ENCODE measurements at regions not wholly inside any gene's neighbourhood (a gene's known extent, or its start where the extent isn't known, plus 50 kb on each side); places are given as distances from the start of the nearest gene placed in this dataset.

DNA sequence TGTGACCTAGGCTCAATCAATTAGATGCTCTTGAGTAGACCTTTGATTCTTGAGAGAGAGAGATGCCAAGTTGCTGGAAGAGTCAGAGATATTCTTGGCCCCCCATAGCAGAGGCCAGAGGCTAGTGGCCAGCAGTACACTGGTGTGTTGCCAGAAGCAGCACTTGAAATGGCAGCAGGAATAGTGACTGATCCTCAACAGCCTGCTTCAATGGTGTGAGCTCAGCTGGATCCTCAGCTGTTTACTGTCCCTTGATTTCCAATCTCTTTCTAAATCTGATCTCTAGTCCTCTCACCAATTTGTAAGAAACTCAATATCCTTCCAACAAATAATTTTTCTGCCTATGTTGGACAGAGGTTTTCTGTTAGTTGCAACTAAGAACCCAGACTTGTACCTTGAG is 170.3 kb upstream of the CCDC54 start:
- intact Hi-C loops (cut with micrococcal nuclease): no loop called here
- no peak overlapping the region for H3K27ac Mint-ChIP-seq
- DNase-seq: no peak
- no peaks in the 10 kb centered on the region for H3K4me1 Mint-ChIP-seq
- H3K9me3 Mint-ChIP-seq: no peaks in the 10 kb centered on the region
- H3K36me3 Mint-ChIP-seq (ENCODE audit: low read depth): no peaks in the 10 kb centered on the region
- no peak overlapping the region for H3K4me3 Mint-ChIP-seq
- H3K27me3 Mint-ChIP-seq: peaks cover 17% of the 10 kb centered on the region

DNA sequence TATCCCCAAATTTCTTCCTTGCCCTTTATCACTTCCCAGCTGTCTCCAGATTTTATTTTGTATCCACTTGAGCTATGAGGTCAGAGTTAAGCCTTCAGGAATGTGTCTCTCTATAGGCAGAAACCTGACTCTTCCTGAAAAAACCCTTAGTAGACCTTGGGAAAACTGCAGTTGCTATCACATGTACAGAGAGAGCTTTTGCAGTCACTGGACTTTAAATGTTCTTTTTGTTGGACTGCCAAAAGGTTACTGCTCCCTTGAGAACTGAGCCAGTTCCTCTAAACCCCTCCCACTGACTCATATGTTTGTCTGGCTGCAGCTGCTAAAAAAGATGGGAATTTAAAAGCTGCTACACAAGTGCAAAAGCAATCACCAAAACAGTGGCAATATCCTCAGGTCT is 169.1 kb upstream of the CCDC54 start:
- no peak overlapping the region for H3K27ac Mint-ChIP-seq
- intact Hi-C loops (cut with micrococcal nuclease): no loop called here

DNA sequence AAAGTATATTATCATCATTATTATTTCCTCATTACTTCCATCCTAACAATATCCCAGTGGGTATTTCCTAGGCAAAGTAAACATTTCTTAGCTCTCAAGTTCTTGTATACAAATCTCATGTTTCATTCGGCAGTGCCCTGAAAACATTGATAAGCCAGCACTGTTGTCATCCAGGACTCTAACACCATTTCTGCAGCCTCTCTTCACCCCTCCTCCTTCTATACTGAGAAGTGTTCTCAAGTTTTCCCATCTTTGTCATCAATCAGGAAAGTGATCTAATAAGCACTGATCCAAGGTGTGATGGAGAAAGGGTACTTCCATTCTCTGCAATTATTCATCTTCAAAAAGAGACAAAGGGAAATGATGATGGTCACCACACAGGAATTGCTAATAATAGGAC is 168.4 kb upstream of the CCDC54 start:
- intact Hi-C loops (cut with micrococcal nuclease): no loop called here
- H3K36me3 Mint-ChIP-seq (ENCODE audit: low read depth): no peaks in the 10 kb centered on the region
- H3K4me3 Mint-ChIP-seq: no peak overlapping the region
- peaks cover 4% of the 10 kb centered on the region for H3K4me1 Mint-ChIP-seq
- peaks cover 13% of the 10 kb centered on the region for H3K27me3 Mint-ChIP-seq
- H3K27ac Mint-ChIP-seq: no peak overlapping the region
- no peaks in the 10 kb centered on the region for H3K9me3 Mint-ChIP-seq
- DNase-seq: no peak

More for the DNA sequence above, 169.1 kb upstream of the CCDC54 start:
- Mint-ChIP-seq H3K4me1 (peaks cover 3% of the 10 kb centered on the region), H3K9me3 (no peaks in the 10 kb centered on the region), H3K36me3 (ENCODE audit: low read depth) (no peaks in the 10 kb centered on the region), H3K27me3 (peaks cover 19% of the 10 kb centered on the region), H3K4me3 (no peak overlapping the region)
- no peak for DNase-seq

DNA sequence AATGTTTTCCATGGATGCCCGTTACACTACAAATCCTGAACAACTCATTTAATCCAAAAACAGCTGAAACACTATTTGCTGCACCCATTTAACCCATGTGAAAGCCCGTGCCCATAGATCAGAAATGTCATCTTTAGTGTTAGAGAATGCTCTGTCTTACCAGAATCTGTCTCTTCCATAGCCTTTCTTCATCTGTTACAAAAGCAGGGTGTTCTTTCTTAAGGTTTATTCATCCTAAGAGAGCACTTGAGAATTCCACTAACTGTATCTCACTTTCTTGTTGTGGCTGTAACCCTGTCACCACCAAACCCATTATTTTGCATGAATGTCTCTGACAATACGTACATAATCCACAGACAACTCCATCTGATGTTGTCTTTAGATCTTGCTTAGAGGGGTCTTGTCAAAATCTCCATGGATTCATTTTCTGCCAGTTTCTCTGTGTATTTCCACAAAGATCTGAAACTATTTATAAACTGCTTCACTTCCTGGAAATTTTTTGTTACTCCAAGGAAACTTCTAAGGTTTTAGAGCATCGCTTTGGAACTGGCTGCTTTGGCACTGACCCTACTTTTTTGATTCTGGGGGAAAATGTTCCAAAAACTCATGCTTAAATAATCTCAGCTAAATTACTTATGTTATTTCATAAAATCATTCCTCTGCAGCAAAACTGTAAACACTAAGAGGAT is 167.8 kb upstream of the CCDC54 start:
- intact Hi-C loops (cut with micrococcal nuclease): no loop called here
- peaks cover 16% of the 10 kb centered on the region for H3K27me3 Mint-ChIP-seq
- H3K9me3 Mint-ChIP-seq: peaks cover 3% of the 10 kb centered on the region
- H3K36me3 Mint-ChIP-seq (ENCODE audit: low read depth): no peaks in the 10 kb centered on the region
- H3K27ac Mint-ChIP-seq: no peak overlapping the region
- no peak overlapping the region for H3K4me3 Mint-ChIP-seq
- peaks cover 4% of the 10 kb centered on the region for H3K4me1 Mint-ChIP-seq
- no peak for DNase-seq

DNA sequence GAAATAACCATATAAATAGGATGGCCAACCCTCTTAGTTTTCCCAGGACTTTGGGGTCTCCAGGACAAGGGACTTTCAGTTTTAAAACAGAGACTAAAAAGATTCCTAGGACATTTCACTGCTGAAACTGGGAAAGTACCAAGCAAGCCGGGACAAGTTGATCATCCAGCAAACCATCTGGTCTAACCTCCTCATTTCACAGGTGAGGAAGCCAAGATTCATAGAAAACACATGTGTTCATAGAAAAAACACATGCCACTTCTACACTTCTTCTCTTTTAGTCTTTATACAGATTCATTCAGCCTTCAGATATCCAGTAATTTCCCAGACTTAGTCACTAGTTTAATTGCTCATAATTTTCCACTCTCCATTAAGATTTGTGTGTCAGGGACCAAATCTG is 165.6 kb upstream of the CCDC54 start:
- H3K36me3 Mint-ChIP-seq (ENCODE audit: low read depth): no peaks in the 10 kb centered on the region
- H3K4me3 Mint-ChIP-seq: no peak overlapping the region
- peaks cover 4% of the 10 kb centered on the region for H3K4me1 Mint-ChIP-seq
- peaks cover 18% of the 10 kb centered on the region for H3K27me3 Mint-ChIP-seq
- intact Hi-C loops (cut with micrococcal nuclease): no loop called here
- H3K27ac Mint-ChIP-seq: no peak overlapping the region
- H3K9me3 Mint-ChIP-seq: peaks cover 3% of the 10 kb centered on the region
- DNase-seq: no peak

DNA sequence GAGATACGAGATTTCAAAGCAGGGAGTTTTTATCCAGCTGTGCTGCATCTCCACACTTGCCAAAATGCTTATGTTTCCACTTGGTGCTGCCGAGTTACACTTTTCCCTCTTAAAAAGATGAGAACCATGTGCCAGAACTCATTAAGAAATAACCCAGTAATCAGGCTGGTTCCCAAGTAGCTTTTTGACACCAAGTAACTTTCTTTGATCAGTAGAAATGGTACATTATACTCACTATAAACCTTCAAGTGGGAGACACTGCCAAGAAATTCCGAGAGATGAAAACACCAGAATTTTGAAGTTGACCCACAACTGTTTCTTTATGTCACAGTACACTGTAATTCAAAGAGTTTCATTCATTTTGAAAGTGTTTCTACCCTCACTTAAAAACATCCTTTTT is 164.6 kb upstream of the CCDC54 start:
- DNase-seq: no peak
- no peaks in the 10 kb centered on the region for H3K36me3 Mint-ChIP-seq (ENCODE audit: low read depth)
- peaks cover 4% of the 10 kb centered on the region for H3K4me1 Mint-ChIP-seq

DNA sequence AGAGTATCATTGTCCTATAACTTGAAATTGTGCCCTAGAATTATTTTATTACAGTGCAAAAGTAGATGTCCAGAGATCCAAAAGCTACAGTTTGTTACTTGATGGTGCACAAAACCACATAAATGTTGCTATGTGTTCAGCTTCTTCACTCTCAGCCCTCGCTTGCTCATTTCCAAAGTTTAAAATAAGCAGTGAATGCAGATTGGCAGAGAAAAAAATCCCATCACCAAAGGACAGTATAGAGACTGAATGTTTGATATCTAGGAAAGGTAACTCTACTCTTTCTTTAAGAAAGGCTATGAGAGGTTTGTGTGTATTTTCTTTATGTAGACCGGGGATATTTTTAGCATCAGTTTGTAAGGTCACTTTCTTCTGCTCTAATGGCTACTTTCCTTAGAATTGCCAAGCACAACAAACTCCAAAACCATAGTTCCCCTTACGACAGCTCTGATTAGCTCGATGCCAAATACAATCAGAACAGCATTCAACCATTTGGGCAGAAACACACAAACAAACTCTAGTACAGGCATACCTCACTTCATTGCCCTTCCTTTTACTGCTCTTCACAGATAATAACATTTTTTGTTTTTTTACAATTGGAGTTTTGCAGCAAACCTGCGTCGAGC is 164.1 kb upstream of the CCDC54 start:
- H3K27me3 Mint-ChIP-seq: peaks cover 11% of the 10 kb centered on the region
- peaks cover 4% of the 10 kb centered on the region for H3K4me1 Mint-ChIP-seq
- peaks cover 3% of the 10 kb centered on the region for H3K9me3 Mint-ChIP-seq
- intact Hi-C loops (cut with micrococcal nuclease): no loop called here
- no peak for DNase-seq
- H3K36me3 Mint-ChIP-seq (ENCODE audit: low read depth): no peaks in the 10 kb centered on the region
- no peak overlapping the region for H3K27ac Mint-ChIP-seq
- no peak overlapping the region for H3K4me3 Mint-ChIP-seq

More for the DNA sequence above, 164.6 kb upstream of the CCDC54 start:
- H3K4me3 Mint-ChIP-seq: no peak overlapping the region
- intact Hi-C loops (cut with micrococcal nuclease): no loop called here
- H3K27me3 Mint-ChIP-seq: peaks cover 15% of the 10 kb centered on the region
- H3K9me3 Mint-ChIP-seq: peaks cover 3% of the 10 kb centered on the region
- H3K27ac Mint-ChIP-seq: no peak overlapping the region

DNA sequence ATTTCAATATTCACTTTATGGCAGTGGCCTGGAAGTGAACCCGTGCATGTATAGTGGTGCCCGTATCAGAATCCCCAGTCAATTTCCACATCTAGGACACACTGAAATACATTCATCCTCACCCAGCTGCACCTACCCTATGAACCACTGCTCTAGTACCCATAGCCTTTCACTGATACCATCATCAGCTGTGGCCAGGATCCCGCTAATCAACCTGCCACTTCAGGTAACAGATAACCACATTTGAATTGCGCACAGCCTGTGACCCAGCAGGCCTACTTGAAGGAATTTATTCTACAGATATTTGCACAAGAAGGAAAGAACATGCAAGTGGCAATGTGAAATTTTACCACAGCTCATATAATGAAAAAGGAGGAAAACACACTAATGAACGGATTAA is 161.0 kb upstream of the CCDC54 start:
- H3K9me3 Mint-ChIP-seq: peaks cover 3% of the 10 kb centered on the region
- no peak for DNase-seq
- H3K36me3 Mint-ChIP-seq (ENCODE audit: low read depth): no peaks in the 10 kb centered on the region
- no peak overlapping the region for H3K4me3 Mint-ChIP-seq
- intact Hi-C loops (cut with micrococcal nuclease): no loop called here
- peaks cover 16% of the 10 kb centered on the region for H3K27me3 Mint-ChIP-seq
- H3K4me1 Mint-ChIP-seq: peaks cover 4% of the 10 kb centered on the region
- H3K27ac Mint-ChIP-seq: no peak overlapping the region

DNA sequence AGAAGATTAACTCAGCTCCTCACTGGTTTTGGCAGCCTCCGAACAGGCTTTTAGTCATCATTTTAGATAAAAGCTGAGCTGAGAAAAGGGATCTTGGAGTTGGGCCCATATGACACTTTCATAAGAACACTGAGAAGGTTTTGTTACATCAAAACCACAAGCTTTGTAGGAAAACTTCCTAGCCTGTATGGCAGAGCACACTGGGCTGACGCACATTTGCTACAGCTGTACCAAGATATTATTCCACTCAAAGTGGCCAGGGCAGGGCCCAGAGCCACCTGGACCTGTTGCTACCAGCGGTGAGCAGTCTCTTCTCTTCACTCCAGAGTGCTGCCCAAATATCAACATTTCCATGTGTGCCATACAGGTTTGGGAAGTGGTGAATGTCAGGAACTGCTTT is 160.5 kb upstream of the CCDC54 start:
- H3K4me3 Mint-ChIP-seq: no peak overlapping the region
- peaks cover 19% of the 10 kb centered on the region for H3K27me3 Mint-ChIP-seq
- no peak for DNase-seq
- H3K4me1 Mint-ChIP-seq: peaks cover 4% of the 10 kb centered on the region
- H3K9me3 Mint-ChIP-seq: peaks cover 3% of the 10 kb centered on the region
- intact Hi-C loops (cut with micrococcal nuclease): no loop called here
- H3K27ac Mint-ChIP-seq: no peak overlapping the region
- no peaks in the 10 kb centered on the region for H3K36me3 Mint-ChIP-seq (ENCODE audit: low read depth)

DNA sequence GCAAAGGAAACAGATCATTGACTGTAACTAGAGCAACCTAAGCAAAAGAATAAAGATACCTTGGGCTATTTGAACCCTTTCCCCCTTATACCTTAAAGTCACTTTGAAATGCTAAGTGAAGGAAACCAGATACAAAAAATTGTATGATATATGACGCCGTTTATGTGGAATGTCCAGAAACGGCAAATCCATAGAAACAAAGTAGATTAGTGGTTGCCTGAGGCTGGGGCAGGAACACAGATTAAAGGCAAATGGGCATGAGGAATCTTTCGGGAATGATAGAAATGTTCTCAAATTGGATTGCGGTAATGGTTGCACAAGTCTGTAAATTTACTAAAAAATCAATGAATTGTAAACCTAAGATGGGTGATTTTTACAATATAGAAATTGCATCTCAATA is 160.1 kb upstream of the CCDC54 start:
- Mint-ChIP-seq H3K4me3 (no peak overlapping the region), H3K27me3 (peaks cover 17% of the 10 kb centered on the region), H3K9me3 (peaks cover 3% of the 10 kb centered on the region), H3K4me1 (peaks cover 4% of the 10 kb centered on the region), H3K27ac (no peak overlapping the region), H3K36me3 (ENCODE audit: low read depth) (no peaks in the 10 kb centered on the region)
- intact Hi-C loops (cut with micrococcal nuclease): no loop called here
- DNase-seq: no peak

DNA sequence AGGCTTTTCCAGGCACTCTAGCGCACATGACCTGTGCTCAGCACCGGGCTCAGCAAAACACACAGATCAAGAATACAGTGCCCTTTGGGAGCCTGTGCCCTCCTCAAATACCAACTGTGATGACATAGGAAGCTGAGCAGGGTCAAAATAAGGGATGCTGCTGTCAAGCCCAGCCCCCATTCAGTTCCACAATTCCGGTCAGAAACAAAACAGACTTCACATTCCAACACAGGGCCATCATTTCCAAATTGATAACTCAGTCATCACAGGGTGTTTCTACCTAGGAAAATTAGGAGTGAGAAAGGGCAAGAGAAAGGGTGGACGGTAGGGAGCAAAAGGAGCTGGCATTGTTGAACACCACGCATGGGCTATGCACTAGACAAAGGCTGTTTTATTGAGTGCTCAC is 158.4 kb upstream of the CCDC54 start:
- Mint-ChIP-seq H3K27ac (no peak overlapping the region), H3K27me3 (peaks cover 17% of the 10 kb centered on the region), H3K4me3 (no peak overlapping the region), H3K36me3 (ENCODE audit: low read depth) (no peaks in the 10 kb centered on the region), H3K4me1 (no peaks in the 10 kb centered on the region), H3K9me3 (peaks cover 3% of the 10 kb centered on the region)
- no peak for DNase-seq
- intact Hi-C loops (cut with micrococcal nuclease): no loop called here

DNA sequence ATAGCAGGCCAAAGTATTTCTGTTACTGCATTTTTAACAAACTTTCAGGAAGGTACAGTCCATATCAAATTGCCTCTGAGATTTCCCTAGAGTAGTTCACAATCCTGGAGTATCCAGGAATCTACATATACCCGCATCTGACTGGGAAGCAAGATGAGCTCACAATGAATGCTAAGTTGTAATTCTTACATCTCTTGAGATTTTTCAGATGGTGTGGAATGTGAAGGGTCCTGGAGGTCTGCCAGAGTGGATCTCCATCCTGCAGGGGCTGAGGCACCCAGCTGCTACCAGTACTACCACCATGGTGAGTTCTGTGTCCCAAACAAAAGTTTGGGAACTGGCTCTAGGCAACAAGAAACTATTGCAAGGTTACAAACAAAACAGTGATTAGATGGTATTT is 156.7 kb upstream of the CCDC54 start:
- Mint-ChIP-seq H3K27me3 (peaks cover 23% of the 10 kb centered on the region), H3K9me3 (no peaks in the 10 kb centered on the region), H3K4me1 (no peaks in the 10 kb centered on the region), H3K27ac (no peak overlapping the region), H3K36me3 (ENCODE audit: low read depth) (no peaks in the 10 kb centered on the region), H3K4me3 (no peak overlapping the region)
- no peak for DNase-seq
- intact Hi-C loops (cut with micrococcal nuclease): no loop called here

DNA sequence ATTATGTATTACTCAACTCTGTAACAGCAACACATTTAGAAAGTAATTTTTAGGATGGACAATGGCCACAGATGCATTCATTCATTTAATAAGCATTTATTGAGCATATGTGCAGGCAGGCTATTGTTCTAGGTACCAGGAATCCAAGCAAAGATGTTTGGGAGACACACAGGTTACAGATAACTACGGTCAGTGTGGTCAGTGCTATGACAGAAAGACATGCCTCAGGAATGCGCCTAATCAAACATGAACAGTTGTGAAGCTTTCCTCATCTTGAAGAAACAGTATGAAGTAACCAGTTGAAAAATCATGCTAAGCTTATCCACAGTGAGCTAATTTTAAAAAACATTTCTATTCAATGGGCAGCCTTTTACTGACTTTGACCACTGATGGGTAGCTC is 155.4 kb upstream of the CCDC54 start:
- Mint-ChIP-seq H3K4me1 (no peaks in the 10 kb centered on the region), H3K36me3 (ENCODE audit: low read depth) (no peaks in the 10 kb centered on the region), H3K27me3 (peaks cover 29% of the 10 kb centered on the region), H3K27ac (no peak overlapping the region), H3K9me3 (no peaks in the 10 kb centered on the region), H3K4me3 (no peak overlapping the region)
- no peak for DNase-seq
- intact Hi-C loops (cut with micrococcal nuclease): no loop called here

DNA sequence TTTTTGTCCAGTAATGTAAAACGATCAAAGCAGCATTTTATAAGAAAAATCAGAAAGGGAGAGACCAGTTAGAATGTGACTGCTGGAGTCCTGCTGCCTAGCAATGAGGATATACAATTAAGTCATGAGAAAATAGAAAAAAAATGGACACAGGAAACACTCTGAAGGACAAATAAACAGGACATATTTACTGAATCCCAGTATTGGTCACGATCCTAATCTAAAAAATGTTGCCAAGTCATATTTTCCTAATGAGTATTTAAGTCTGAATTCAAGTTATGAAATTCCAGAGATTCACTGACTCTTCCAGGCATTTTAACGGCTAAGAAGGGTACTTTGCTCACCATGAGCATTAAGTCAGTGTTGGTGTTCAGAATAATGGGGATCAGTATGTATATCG is 154.3 kb upstream of the CCDC54 start:
- H3K27ac Mint-ChIP-seq: no peak overlapping the region
- H3K4me3 Mint-ChIP-seq: no peak overlapping the region
- no peaks in the 10 kb centered on the region for H3K9me3 Mint-ChIP-seq
- H3K4me1 Mint-ChIP-seq: no peaks in the 10 kb centered on the region
- intact Hi-C loops (cut with micrococcal nuclease): no loop called here
- peaks cover 35% of the 10 kb centered on the region for H3K27me3 Mint-ChIP-seq
- no peak for DNase-seq
- no peaks in the 10 kb centered on the region for H3K36me3 Mint-ChIP-seq (ENCODE audit: low read depth)
